ENCODE measurements at regions not wholly inside any gene's neighbourhood (a gene's known extent, or its start where the extent isn't known, plus 50 kb on each side); places are given as distances from the start of the nearest gene placed in this dataset.
"Not testable (repeated sequence)": the region's sequence is repeated elsewhere in the genome, so short reads cannot be mapped to it uniquely, and the experiment has no call there.

DNA sequence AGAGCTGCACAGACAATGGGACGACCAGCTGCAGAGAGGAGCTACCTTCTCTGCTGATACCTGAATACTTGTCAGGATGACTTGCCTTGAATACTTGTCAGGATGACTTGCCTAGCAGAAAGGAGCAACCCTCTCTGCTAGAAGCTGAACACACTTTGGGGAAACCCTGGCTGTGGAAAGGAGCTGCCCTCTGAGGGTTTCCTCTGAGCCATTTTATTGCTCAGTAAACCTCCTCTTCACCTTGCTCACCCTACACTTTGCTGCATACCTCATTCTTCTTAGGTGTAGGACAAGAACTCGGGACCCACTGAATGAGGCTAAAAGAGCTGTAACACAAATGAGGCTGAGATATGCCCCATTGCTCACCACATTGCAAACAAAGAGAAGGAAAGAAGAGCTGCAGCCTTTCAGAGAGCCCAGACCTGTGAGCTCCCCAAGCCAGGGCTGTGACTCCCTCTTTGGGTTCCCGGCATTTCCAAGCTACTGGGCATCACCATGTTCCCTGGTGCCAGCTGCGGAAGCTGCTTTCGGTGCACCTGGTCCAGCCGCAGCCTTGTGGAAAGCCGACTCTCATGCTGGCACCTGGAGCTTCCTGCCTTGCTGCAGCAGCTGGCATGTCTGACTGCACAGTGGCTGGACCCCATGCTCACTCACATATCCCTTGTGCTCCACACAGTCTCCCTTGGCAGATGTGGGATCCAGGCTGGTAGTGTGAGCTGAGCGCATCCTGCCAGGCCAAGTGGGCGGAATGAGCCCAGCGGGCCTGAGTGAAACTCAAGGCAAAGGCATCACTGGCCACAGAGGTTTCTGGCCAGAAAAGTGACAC lies 106.7 kb upstream of the AHI1 start:
- DNase-seq (ENCODE audit: low read depth in 3 of 3, low spot score in 2 of 3), result no peak

DNA sequence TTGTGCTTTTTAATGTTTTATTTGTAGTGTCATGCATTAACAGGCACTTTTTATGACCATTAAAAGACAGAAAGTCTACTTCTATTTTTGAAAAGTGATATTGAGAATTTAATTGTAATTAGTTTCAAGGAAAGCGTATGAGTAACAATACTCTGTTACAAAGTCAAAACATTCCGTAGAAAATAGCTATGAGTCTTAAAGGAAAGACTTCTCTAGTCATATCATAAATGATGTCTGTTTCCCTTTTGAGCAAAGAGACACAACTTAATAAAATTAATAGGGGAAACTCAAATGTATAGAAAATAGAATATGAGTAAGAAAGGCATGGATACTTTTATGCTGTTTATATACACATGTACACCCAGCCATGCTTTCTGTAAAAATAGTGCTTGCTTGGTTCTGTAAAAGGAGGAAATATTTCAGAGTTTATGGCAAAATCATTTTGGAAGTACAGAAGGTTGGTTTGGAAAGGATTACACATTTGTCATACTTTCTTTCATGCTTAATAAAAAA lies 107.8 kb upstream of the AHI1 start:
- no peak for DNase-seq (ENCODE audit: low read depth in 3 of 3, low spot score in 2 of 3)

DNA sequence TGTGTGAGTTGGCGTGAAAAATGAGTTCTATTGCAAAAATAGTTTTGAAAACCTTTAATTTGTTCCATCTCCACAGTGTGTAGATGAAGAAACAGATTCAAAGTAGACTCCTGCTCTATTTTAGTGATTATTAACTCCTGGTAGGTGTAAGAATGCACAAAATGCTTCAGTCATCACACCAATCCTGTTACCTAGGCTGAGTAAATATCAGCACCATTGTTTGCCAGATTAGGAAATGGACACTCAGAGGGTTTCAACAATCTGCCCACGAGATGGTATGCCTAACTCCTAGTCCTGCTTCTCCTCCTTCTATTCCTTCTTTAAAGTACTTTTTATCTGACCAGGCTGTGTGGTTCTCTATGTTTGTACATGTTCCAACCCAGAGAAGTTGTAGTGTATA lies 108.9 kb upstream of the AHI1 start:
- no peak for DNase-seq (ENCODE audit: low read depth in 3 of 3, low spot score in 2 of 3)

DNA sequence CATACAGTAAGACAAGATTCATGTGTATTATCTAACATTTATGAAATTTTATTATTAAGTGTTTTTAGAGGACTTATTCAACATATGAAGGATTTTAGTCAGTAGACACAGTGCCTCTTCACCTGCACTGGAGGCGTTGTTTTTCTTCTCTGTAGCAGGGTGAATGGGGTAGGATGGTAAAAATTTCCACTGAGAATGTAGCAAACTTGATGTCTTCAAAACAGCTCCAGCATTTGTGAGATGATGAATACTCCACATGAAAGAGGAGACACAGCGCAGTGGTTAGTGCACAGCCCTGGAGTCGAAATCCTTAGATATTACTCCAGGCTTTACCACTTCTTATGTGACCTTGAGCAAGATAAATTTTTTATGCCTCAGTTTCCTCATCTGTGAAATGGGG lies 110.5 kb upstream of the AHI1 start:
- no peak for DNase-seq (ENCODE audit: low read depth in 3 of 3, low spot score in 2 of 3)

DNA sequence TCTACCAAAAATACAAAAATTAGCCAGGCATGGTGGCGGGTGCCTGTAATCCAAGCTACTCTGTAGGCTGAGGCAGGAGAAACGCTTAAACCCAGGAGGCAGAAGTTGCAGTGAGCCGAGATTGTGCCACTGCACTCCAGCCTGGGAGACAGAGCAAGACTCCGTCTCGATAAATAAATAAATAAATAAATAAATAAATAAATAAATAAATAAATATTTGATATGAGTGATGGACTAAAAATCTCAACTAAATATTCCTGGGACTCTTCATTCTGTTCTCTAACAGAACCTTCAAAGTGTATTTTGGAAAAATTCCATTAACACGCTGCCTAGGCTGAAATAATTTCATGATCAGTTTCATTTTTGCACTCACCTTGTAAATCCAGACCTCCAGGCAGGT lies 112.7 kb upstream of the AHI1 start:
- DNase-seq (ENCODE audit: low read depth in 3 of 3, low spot score in 2 of 3), result not testable (repeated sequence)

DNA sequence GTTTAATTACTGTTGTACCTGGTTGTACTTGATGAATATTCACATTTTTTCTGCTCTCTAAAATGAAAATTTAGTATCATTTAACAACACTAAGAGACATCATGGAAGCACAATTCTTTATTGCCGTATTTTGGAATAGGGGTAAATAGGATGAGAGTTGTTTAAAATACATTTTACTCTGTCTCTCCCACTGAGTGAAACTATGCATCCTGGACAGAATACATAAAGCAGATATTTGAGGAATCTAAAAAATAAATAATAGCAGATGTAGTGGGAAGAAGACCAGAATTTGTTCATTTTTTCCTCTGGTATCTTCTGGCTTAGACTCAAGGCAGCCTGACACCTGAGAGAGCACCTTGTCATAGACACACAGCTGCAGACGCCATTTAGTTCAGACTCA lies 119.1 kb upstream of the AHI1 start:
- DNase-seq (ENCODE audit: low read depth in 3 of 3, low spot score in 2 of 3), result no peak

DNA sequence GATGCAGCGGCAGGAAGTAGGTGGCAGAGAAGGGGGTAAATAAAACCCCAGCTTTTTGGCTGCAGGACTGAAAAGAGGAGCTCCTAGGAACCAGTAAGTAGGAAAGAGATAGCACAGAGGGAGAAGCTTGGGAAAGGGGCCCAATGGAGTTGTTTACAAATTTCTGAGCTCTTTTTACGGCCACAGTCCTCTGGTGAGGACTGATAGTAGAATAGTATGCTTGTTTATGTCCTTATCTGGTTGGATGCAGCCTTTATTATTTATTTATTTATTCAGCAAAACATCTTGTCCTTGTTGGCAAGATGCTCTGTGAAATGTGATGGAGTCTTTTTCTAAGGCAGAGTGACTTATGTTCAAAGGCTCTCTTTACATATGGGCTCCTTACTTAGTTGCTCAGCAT lies 119.7 kb upstream of the AHI1 start:
- no peak for DNase-seq (ENCODE audit: low read depth in 3 of 3, low spot score in 2 of 3)

DNA sequence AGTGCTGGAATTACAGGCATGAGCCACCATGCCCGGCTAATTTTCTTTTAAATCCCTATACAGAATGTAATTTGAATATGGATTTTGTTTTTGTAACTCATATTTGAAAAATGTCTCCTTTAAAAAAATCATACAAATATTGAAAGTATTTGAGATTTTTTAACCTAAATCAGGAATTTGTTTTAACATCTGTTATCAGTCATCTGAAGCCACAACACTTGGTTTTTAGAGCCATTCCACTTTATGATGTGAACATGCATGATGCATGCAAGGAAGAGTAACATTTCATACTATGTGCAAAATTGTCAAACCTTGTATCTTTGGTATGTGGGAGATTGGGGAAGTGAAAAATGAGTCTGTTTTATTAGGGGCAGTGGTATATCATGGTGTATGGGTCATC lies 124.5 kb upstream of the AHI1 start:
- no peak for DNase-seq (ENCODE audit: low read depth in 3 of 3, low spot score in 2 of 3)

DNA sequence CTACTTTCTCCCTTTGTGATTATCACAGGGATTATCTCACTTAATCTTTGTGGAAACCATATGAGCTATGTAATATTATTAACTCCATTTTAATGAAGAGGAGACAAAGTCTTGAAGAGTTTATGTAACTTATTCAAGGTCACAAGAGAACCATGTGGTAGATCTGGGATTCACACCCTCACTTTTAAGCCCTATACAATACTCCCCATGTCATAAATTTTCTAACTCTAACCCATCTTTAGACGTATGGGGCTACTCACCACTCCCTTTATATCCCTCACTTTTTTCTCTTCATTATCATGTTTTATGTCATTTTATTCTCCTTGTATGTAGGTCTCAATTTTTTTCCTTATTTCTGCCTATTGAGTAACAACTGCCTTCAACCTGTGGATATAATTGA lies 126.4 kb upstream of the AHI1 start:
- DNase-seq (ENCODE audit: low read depth in 3 of 3, low spot score in 2 of 3), result no peak

DNA sequence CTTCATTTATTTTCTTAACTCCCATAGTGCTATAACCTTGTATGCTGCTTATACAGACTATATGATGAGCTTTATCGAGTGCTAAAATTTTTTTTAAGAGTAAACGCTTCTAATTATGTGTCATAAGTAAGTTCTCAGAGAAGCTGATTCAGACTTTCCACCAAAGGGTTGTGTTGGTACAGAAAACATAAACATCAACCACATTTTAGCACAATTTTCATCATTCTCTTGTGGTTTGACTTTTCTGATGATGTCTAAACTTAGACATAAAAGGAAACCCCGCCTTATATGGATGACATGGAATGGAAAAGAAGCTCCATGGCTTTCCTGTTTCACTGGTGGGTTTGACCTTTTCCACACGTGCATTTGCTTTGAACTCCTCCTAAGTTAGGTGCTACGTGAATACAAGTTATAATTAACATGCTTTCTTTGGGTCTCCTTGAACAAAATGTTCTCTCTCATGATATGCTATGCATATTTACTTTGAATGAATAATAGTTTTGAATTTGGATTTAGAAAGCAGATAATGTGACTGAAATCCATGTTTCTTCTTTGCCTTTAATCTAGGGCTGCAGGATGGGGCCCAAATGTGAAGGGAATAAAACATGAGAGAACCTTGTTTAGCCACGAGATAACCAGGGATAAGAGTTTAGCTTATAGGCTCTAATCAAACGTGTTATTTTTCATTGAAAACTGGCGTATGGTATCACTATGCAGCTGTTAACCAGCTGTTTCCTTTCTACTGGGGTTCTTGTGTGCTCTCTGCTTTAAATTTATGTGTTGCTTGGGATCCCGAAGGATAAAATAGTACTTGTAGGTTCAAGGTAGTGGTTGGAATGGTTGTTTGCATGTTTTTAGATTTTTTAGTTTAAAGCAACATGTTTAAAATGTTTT lies 127.1 kb upstream of the AHI1 start:
- DNase-seq (ENCODE audit: low read depth in 3 of 3, low spot score in 2 of 3), result no peak

DNA sequence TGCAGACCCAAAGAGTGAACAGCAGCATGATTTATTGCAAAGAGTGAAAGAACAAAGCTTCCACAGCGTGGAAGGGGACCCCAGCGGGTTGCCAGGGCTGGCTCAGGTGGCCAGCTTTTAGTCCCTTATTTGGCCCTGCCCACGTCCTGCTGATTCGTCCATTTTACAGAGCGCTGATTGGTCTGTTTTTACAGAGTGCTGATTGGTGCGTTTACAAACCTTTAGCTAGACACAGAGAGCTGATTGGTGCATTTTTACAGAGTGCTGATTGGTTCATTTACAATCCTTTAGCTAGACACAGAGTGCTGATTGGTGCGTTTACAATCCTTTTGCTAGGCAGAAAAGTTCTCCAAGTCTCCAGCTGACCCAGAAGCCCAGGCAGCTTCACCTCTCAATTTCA lies 128.5 kb upstream of the AHI1 start:
- DNase-seq (ENCODE audit: low read depth in 3 of 3, low spot score in 2 of 3), result not testable (repeated sequence)

DNA sequence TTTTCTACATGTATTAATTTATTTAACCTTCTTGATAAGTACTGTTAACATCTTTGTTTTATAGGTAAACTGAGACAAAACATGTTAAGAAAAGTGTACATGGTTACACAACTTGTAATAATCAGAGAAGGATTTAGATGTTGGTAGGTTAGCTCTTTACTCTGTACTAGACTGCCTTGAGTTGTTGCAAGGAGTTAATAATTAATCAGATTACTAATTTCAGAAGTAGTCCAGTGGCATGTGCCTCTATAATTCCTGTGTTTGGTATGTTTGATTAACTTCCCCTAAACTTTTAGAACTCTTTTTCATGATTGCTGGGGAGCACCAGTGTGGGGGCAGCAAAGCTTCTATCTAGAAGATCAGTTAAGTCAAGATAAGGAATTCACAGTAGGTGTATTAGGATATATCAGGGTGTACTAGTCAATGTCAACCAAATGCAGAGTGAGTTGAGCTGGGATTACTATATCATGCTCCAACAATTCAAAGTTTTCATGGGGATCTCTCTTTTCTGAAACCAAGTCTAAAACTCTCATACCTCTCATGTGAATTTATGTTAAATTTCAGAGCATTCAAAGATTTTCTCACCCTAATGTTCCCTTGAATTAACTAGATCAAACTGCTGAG lies 129.7 kb upstream of the AHI1 start:
- DNase-seq (ENCODE audit: low read depth in 3 of 3, low spot score in 2 of 3), result no peak

DNA sequence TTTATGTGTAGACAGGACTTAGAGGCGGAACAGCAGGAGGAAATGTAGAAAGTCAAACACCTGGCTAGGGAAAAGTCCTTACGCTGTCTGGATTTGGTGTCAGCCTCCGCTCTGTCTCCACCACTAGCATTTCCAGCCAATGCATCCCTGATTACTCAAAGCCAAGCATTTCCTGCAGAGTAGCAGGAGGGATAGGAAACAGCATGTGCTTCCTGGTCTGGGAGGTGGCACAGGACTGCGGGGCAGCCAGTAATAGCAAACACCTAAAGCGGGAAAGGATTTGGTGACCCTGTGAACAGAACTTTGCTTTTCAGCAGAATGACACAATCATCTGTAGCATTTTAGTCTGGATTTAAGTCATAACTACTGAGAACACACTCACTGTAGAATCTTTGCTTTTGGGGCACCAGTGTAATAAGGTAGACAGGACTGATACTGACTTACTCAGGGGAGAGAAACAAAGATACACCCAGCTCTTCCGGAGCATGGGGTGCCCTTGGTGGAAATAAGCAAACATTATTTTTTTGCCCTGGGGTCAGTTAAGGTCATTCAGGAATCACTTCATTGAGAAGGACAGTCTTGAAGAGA lies 133.3 kb upstream of the AHI1 start:
- DNase-seq (ENCODE audit: low read depth in 3 of 3, low spot score in 2 of 3), result no peak

DNA sequence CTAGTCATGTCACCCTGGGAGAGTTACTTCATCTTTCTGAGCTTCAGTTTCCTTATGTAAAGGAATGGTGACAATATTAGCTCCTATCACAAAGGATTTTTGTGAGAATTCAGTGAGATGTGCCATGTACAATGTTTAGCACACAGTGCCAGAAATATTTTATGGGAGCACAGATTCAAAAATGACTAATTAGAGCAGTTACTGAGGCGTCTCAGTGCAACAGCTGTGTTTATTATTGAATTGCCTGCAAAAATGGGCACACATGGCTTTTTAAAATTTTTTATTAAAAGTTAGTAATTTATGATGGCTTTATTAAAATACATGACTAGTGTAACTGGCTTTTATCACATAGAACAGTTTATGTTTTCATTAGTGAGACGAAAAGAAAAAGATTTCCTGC lies 134.3 kb upstream of the AHI1 start:
- DNase-seq (ENCODE audit: low read depth in 3 of 3, low spot score in 2 of 3), result no peak

DNA sequence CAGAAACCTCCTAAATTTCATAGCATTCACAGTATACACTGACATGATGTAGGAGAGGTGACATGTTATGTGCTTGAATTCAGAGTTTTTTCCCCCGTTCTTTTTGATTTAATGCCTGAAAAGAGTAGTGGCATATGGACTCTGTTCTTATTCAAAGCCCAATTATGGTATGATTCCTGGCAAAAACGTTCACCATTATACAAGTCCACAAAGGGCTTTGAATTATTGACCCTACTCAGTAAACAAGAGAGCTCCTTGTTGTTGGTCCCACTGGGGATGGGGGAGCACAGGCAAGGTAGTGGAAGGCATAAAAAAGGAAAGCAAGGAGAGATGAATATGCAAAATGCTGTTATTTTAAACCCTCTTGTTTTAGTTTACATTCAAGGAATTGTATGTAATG lies 136.0 kb upstream of the AHI1 start:
- DNase-seq (ENCODE audit: low read depth in 3 of 3, low spot score in 2 of 3), result no peak

DNA sequence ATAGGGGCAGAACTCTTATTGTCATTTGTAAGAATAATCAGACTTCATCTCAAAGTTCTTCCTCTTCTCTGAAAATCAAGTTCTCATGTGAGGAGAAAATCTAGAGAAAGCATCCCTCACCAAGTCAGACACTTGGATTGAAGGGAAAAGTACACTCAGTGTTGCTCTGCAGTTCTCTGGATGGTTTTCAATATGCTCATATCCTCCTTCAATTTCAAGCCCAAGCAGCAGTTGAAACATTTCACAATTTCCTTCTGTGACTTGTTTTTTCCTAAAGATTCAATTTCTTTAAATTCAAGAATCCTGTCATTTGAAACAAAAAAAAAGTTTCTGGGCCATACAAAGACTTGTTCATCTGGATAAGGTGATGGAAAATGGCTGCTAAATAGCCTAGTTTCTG lies 140.2 kb upstream of the AHI1 start:
- no peak for DNase-seq (ENCODE audit: low read depth in 3 of 3, low spot score in 2 of 3)

DNA sequence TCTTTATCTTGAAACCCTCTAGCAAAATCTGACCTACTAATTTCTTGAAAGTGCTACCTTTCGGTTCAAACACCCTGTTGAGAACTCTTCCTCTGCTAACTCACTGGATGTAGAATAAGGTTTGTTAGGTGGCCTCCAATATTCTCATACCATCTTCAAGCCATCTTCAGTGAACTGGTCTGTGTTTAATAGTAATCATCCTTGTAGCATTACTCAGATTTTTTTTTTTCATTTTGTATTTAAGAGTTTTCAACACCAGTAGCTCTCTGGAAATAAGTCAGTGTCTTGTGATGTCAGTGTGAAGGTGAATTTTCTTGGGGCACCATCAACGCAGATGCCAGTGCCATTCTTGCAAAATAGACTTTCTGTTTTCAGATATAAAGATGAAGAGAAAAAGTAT lies 140.6 kb upstream of the AHI1 start:
- DNase-seq (ENCODE audit: low read depth in 3 of 3, low spot score in 2 of 3), result no peak

DNA sequence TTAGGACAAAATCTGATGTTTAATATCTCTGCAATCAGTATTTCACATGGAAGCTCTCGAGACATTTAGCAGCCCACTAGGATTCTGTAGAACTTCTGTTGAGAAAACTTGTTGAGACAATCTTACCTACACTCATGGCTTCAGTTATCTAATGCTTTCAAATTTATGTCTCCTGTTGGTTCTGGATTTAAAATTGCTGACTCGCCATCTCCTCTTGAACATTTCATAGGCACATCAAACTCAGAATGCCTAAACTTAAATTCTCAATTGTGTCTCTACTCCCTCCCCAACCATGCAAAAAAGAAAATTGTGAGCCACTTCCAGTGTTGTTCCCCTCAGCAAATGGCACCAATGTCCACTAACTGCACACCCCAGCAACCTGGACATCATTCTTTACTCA lies 142.5 kb upstream of the AHI1 start:
- no peak for DNase-seq (ENCODE audit: low read depth in 3 of 3, low spot score in 2 of 3)

DNA sequence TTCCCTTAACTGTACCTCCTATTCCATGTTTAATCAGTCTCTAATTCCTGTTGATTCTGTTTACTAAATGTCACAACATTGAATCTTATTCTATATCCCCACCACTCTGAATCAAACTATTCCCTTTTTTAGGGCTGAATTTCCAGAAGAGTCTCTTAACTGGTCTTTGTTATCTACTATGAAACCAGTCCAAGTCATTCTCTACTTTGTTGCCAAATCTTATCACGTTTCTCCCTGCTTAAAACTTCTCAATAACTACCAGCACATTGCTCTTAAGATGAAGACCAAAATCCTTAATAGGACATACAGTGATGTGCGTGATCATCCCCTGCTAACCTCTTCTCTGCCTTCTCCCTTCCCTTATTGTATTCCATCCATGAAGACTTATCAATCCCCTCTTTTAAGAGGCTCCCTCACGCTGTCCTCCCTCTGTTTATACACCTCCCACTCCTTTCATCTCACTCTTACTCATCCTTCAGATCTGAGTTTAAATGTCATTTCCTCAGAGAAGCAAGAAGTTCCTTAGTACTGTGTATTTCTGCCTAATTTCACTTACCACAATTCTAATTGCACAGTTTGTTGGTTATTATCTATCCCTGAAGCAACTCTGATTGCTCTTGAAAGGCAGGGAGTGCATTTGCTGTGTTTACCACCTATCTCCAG lies 143.0 kb upstream of the AHI1 start:
- no peak for DNase-seq (ENCODE audit: low read depth in 3 of 3, low spot score in 2 of 3)

DNA sequence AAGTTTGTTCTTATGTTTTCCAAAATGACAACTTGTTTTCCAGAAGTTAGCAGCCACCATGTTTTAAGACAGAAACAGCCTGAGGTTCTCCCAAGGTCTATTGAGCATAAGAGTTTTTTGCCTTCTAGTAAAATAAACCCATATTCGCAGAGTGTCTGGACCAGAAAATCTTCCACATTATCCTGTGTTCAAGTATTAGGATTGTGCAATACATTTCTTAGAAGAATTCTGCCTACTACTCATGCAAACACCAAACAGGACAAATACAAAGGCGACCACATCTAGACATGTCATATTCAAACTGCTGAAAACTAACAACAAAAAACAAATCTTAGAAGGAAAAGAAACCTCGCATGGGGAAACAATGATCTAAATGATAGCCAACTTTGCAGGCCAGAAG lies 145.4 kb upstream of the AHI1 start:
- DNase-seq (ENCODE audit: low read depth in 3 of 3, low spot score in 2 of 3), result no peak

DNA sequence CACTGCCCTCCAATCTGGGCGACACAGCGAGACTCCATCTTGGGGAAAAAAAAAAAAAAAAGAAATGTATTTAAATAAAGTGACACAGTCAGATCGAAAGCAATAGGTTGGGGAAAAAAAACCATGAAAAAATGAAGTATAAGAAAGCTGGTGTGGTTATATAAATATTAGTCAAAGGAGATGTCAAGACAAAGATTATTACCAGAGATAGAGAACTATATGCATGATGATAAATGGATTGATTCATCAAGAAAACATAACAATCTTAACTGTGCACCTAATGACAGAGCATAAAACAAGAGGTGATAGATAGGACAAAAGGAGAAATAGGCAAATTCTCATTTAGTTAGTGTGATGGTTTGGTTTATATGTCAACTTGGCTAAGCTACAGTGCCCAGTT lies 146.9 kb upstream of the AHI1 start:
- no peak for DNase-seq (ENCODE audit: low read depth in 3 of 3, low spot score in 2 of 3)
